Stomach (tissue), 4 donors: ENCODE measurements at regions not wholly inside any gene's neighbourhood (a gene's known extent, or its start where the extent isn't known, plus 50 kb on each side); places are given as distances from the start of the nearest gene placed in this dataset.

ENCODE experiments used
- CTCF ChIP-seq, 7 experiments: fragments of 450-650 bp in 4 of 7; fragments of 200-600 bp in 3 of 7; sonication (generic) in 3 of 7; IDR thresholded peaks; one replicate each; pipeline ENCODE4 v1.5.1; 2016 to 2019; ENCODE audit warnings: antibody characterized with exemption in 7 of 7, control low read depth in 2 of 7, mild to moderate bottlenecking in 1 of 7
- EP300 ChIP-seq: sonication (generic); formaldehyde crosslinking; IDR thresholded peaks from one replicate; pipeline ENCODE4 v1.6.1; 2017; ENCODE audit warnings: antibody characterized with exemption
- POLR2A ChIP-seq, 4 donors: fragments of 450-650 bp; IDR thresholded peaks; one replicate each; pipeline ENCODE4 v1.6.1; 2016; ENCODE audit warnings: antibody characterized with exemption in 4 of 4, control low read depth in 2 of 4, mild to moderate bottlenecking in 1 of 4, moderate library complexity in 1 of 4

DNA sequence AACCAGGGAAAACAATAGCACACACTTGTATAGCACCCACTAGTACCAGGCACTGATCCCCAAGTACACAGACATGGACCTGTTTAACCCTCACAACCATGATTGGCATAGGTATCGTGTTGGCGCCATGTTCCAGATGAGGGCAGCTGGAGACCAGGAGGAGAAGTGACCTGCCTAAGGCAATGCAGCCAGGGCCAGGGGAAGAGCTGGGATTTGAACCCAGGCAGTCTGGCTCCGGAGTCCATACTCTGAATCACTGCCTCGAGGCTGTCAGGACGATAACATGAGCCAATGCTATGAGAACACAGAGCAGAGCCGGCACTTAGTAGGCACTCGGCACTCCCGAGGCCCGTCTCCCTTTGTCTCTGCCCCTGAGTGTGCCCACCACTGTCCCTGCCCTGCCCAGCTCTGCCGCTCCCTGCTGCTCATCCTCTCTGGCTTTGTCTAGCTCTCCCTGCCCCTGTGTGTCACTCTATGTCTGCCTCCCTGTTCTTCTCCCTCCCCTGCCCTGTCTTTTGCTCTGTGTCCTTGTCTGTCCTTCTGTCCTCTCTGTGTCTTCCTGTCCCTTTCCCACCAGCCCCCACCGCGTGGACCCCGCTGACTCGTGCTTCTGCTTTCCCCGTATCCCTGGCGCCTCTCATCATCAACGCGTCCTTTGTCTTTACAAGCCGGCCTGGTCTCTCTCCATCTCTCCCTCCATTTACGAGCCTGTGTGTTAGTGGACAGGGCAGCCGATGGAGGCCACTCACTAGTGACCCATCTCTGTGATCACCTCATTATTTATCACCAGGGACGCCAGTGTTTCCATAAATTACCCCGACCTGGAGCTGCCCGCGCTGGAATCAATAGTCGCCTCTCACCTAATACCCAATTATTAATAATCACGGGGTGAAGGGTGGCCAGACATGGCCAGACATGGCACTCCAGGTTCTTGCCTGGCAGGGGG is 99.4 kb upstream of the MVB12B start:
- TF ChIP-seq EP300 (no peak), CTCF (IDR thresholded peaks at IDR 0.05) (no peak), POLR2A (IDR thresholded peaks at IDR 0.05) (no peak)
